K562 (cell line): ENCODE measurements at regions not wholly inside any gene's neighbourhood (a gene's known extent, or its start where the extent isn't known, plus 50 kb on each side); places are given as distances from the start of the nearest gene placed in this dataset.

Source experiments
- ATAC-seq: fragments of 200-7000 bp; cut with Tn5 transposase; 3 replicates; pipeline ENCODE4 v1.9.1; 2020; ENCODE audit warnings: moderate library complexity
- BruUV-seq: library from RNA; stranded (reverse); fragments of 400-500 nt; replicated peaks from 2 replicates; lab custom pipeline; 2021; lab: Mats Ljungman, UMichigan
- CTCF ChIA-PET: fragments of 300-600 bp; formaldehyde crosslinking; extraction: SDS; loops from one replicate; lab custom pipeline; 2021; ENCODE audit warnings: low intra/inter-chr PET ratio; lab: Yijun Ruan, JAX
- POLR2A ChIA-PET: fragments of 300-600, 350-650 bp; sonication (Branson Sonifier 250); formaldehyde crosslinking; extraction: SDS; loops from one replicate; lab custom pipeline; 2021; ENCODE audit warnings: antibody characterized with exemption, inconsistent platforms; lab: Yijun Ruan, JAX
- DNase-seq, 4 experiments: peaks; one replicate each; pipeline versions ENCODE4 v3.0.0 to v3.0.0-alpha.2; 2011 to 2018; ENCODE audit warnings: low spot score in 3 of 4, mixed read lengths in 3 of 4; ENCODE audit errors: extremely low read depth in 1 of 4
- FAIRE-seq: peaks from 2 replicates; lab custom pipeline; 2011; peaks lifted over from hg19 to GRCh38; lab: Jason Lieb, UNC
- H2AFZ ChIP-seq: 2 replicates; pipeline ENCODE4 v1.6.0; 2011; ENCODE audit warnings: low read depth, low read length, control low read depth, inconsistent platforms
- H3K27ac ChIP-seq: fragments of 200-600 bp; 3 replicates; pipeline ENCODE4 v1.8.0; 2011; ENCODE audit warnings: low read depth, mild to moderate bottlenecking, control low read depth, inconsistent platforms, low read length, moderate library complexity, mixed read lengths; ENCODE audit errors: extremely low read depth
- H3K27me3 ChIP-seq, 2 experiments: fragments of 300-600 bp in 1 of 2; 2 replicates in 1 of 2; 3 replicates in 1 of 2; pipeline versions ENCODE4 v1.6.0 to v1.8.0; 2011; ENCODE audit warnings: inconsistent platforms in 2 of 2, low read length in 2 of 2, mild to moderate bottlenecking in 1 of 2, mixed read lengths in 1 of 2, moderate library complexity in 1 of 2; ENCODE audit not compliant: control insufficient read depth in 2 of 2, insufficient read depth in 2 of 2
- H3K36me3 ChIP-seq: fragments of 300-600 bp; 3 replicates; pipeline ENCODE4 v1.8.0; 2011; ENCODE audit warnings: mild to moderate bottlenecking, low read length, inconsistent platforms; ENCODE audit not compliant: control insufficient read depth, insufficient read depth
- H3K4me1 ChIP-seq, 2 experiments: fragments of 200-600 bp in 1 of 2; replicated peaks in 1 of 2; 2 replicates in 1 of 2; 3 replicates in 1 of 2; pipeline versions ENCODE4 v1.5.1 to v1.8.0; 2011; ENCODE audit warnings: inconsistent platforms in 2 of 2, low read length in 2 of 2, mild to moderate bottlenecking in 1 of 2, mixed read lengths in 1 of 2, moderate library complexity in 1 of 2; ENCODE audit not compliant: control insufficient read depth in 2 of 2, insufficient read depth in 2 of 2
- H3K4me2 ChIP-seq: 2 replicates; pipeline ENCODE4 v1.6.1; 2011; ENCODE audit warnings: low read length, control low read depth, inconsistent platforms, mixed read lengths; ENCODE audit not compliant: insufficient read depth
- H3K4me3 ChIP-seq: fragments of 200-600 bp; sonication (generic), shearing (Covaris generic); 2 replicates; pipeline ENCODE4 v1.5.1; 2016; ENCODE audit warnings: control low read depth, inconsistent platforms
- H3K79me2 ChIP-seq: fragments of 200-600 bp; 3 replicates; pipeline ENCODE4 v1.8.0; 2011; ENCODE audit warnings: low read length, inconsistent platforms; ENCODE audit not compliant: control insufficient read depth, insufficient read depth
- H3K9ac ChIP-seq, 2 experiments: 2 replicates each; pipeline versions ENCODE4 v1.6.0 to v1.6.1; 2011; ENCODE audit warnings: low read depth in 2 of 2, low read length in 2 of 2, control low read depth in 1 of 2, inconsistent platforms in 1 of 2, mild to moderate bottlenecking in 1 of 2, mixed read lengths in 1 of 2; ENCODE audit not compliant: insufficient read depth in 1 of 2
- H3K9me1 ChIP-seq: one replicate; pipeline ENCODE4 v1.6.0; 2011; ENCODE audit warnings: inconsistent platforms, mild to moderate bottlenecking, low read length, moderate library complexity; ENCODE audit not compliant: control insufficient read depth, insufficient read depth
- H3K9me3 ChIP-seq: replicated peaks from 2 replicates; pipeline ENCODE4 v1.5.1; 2011; ENCODE audit warnings: low read depth, low read length, inconsistent platforms; ENCODE audit not compliant: control insufficient read depth, insufficient read depth
- H4K20me1 ChIP-seq: replicated peaks from 2 replicates; pipeline ENCODE4 v1.6.1; 2011; ENCODE audit warnings: low read length, inconsistent platforms, mixed read lengths; ENCODE audit not compliant: control insufficient read depth, insufficient read depth
- GATA2 ChIP-seq: sonication (generic); formaldehyde crosslinking; IDR thresholded peaks from 2 replicates; pipeline ENCODE4 v1.4.0; 2020; ENCODE audit warnings: mild to moderate bottlenecking, missing genetic modification reagents
- NCOA6 ChIP-seq: fragments of 450-650 bp; IDR thresholded peaks from 2 replicates; pipeline ENCODE4 v1.6.1; 2017; ENCODE audit warnings: mild to moderate bottlenecking
- NFIC ChIP-seq: fragments of 450-650 bp; IDR thresholded peaks from 2 replicates; pipeline ENCODE4 v1.6.1; 2017; ENCODE audit warnings: mild to moderate bottlenecking, inconsistent platforms
- NUFIP1 ChIP-seq: fragments of 450-650 bp; IDR thresholded peaks from 2 replicates; pipeline ENCODE4 v1.6.1; 2018; ENCODE audit not compliant: partially characterized antibody
- PCBP2 ChIP-seq: fragments of 200-400 bp; formaldehyde crosslinking; IDR thresholded peaks from 2 replicates; pipeline ENCODE4 v1.6.1; 2018; ENCODE audit warnings: low read length, low read depth, mild to moderate bottlenecking, moderate library complexity; ENCODE audit not compliant: poor library complexity, severe bottlenecking
- PHTF2 ChIP-seq: fragments of 250-450 bp; sonication (Bioruptor Pico); IDR thresholded peaks from 2 replicates; pipeline ENCODE4 v1.5.0; 2021; ENCODE audit warnings: mild to moderate bottlenecking
- PML ChIP-seq: IDR thresholded peaks from 2 replicates; pipeline ENCODE4 v1.6.1; 2012; ENCODE audit warnings: low read length, inconsistent platforms
- POLR3G ChIP-seq: IDR thresholded peaks from 2 replicates; pipeline ENCODE4 v1.6.1; 2011; ENCODE audit not compliant: insufficient read length, insufficient replicate concordance; ENCODE audit errors: extremely low read depth
- SRF ChIP-seq, 2 experiments: fragments of 250-450, 450-650 bp in 1 of 2; sonication (Bioruptor Pico) in 1 of 2; sonication (generic) in 1 of 2; formaldehyde crosslinking; IDR thresholded peaks; 2 replicates each; pipeline versions ENCODE4 v1.5.0 to v1.5.1; 2020 to 2022; ENCODE audit warnings: mild to moderate bottlenecking in 1 of 2, missing genetic modification reagents in 1 of 2
- ZBTB8A ChIP-seq: fragments of 450-650 bp; IDR thresholded peaks from 2 replicates; pipeline ENCODE4 v1.6.1; 2018; ENCODE audit warnings: mild to moderate bottlenecking, moderate library complexity; ENCODE audit not compliant: partially characterized antibody
- ZEB2 ChIP-seq: fragments of 450-650 bp; IDR thresholded peaks from 2 replicates; pipeline ENCODE4 v1.6.1; 2016
- WGBS: fragments of 100-300 bp; shearing (Covaris generic); methylation state at CpG from one replicate; pipeline ENCODE4 v1.1.6; 2016; ENCODE audit warnings: low coverage, mixed read lengths; ENCODE audit not compliant: insufficient coverage; ENCODE audit errors: missing lambda C conversion rate; 5-methylcytosine and 5-hydroxymethylcytosine counted together
- in situ Hi-C: fragments of 300-500 bp; cut with MboI; formaldehyde crosslinking; loops from 4 replicates; pipeline ENCODE4 v1.15.0; 2018; ENCODE audit warnings: inconsistent platforms, mixed read lengths
- intact Hi-C: fragments of 100-400 bp; cut with micrococcal nuclease; formaldehyde crosslinking; loops from 2 replicates; pipeline ENCODE4 v1.14.2; 2022
- TF ChIP-seq, protein P1 (sequence below), 2 experiments: fragments of 450-650 bp; IDR thresholded peaks; 2 replicates each; pipeline ENCODE4 v1.6.1; 2018; ENCODE audit warnings: mild to moderate bottlenecking in 2 of 2, low read depth in 1 of 2; ENCODE audit not compliant: partially characterized antibody in 2 of 2
- TF ChIP-seq, protein P2 (sequence below), 2 experiments: fragments of 250-450 bp in 1 of 2; fragments of 450-650 bp in 1 of 2; sonication (Bioruptor Pico) in 1 of 2; IDR thresholded peaks; 2 replicates each; pipeline versions ENCODE4 v1.6.1 to v1.8.0; 2016 to 2021; ENCODE audit warnings: mild to moderate bottlenecking in 2 of 2, moderate library complexity in 2 of 2, missing compliant biosample characterization in 1 of 2, missing genetic modification characterization in 1 of 2
- TF ChIP-seq, protein P3 (sequence below): fragments of 250-450 bp; sonication (Bioruptor Pico); IDR thresholded peaks from 2 replicates; pipeline ENCODE4 v1.5.0; 2021

DNA sequence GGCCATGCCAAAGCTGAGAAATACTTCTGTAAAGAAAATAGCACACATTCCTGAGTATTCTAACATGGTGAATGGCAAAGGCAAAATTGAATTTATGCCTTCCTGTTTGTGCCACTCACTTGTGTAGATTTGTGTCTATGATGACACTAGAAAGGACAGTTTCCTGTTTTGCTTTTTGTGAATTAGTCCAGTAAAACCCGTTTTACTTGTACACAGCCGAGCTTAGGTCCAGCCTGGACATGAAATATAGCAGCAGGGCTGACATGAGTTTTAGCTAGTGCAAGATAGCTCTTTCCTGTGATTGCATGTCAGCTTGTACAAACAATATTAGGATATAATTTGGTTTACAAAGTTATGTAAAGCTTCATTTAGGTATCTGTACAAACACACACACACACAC, 1891.7 kb upstream of the WWC1 start:
- in situ Hi-C loops (no loop called here), intact Hi-C loops (no loop called here)
- Histone ChIP-seq H3K9ac (no peak overlapping the region), H3K79me2 (no peaks in the 10 kb centered on the region), H3K27ac (no peak overlapping the region), H4K20me1 (no peaks in the 10 kb centered on the region), H3K4me1 (no peaks in the 10 kb centered on the region), H3K9me1 (no peaks in the 10 kb centered on the region), H3K27me3 (no peaks in the 10 kb centered on the region), H2AFZ (no peak overlapping the region), H3K9me3 (no peaks in the 10 kb centered on the region), H3K4me2 (no peak overlapping the region), H3K36me3 (no peaks in the 10 kb centered on the region), H3K4me3 (no peak overlapping the region)
- no peak for FAIRE-seq
- ChIA-PET CTCF (no interaction called here), POLR2A (no interaction called here)
- 0% methylated on average over 2 of the region's 2 CpGs for WGBS
- ATAC-seq: no peak
- DNase-seq: no peak
- no TSS peak for BruUV-seq
- TF ChIP-seq, protein P1, sequence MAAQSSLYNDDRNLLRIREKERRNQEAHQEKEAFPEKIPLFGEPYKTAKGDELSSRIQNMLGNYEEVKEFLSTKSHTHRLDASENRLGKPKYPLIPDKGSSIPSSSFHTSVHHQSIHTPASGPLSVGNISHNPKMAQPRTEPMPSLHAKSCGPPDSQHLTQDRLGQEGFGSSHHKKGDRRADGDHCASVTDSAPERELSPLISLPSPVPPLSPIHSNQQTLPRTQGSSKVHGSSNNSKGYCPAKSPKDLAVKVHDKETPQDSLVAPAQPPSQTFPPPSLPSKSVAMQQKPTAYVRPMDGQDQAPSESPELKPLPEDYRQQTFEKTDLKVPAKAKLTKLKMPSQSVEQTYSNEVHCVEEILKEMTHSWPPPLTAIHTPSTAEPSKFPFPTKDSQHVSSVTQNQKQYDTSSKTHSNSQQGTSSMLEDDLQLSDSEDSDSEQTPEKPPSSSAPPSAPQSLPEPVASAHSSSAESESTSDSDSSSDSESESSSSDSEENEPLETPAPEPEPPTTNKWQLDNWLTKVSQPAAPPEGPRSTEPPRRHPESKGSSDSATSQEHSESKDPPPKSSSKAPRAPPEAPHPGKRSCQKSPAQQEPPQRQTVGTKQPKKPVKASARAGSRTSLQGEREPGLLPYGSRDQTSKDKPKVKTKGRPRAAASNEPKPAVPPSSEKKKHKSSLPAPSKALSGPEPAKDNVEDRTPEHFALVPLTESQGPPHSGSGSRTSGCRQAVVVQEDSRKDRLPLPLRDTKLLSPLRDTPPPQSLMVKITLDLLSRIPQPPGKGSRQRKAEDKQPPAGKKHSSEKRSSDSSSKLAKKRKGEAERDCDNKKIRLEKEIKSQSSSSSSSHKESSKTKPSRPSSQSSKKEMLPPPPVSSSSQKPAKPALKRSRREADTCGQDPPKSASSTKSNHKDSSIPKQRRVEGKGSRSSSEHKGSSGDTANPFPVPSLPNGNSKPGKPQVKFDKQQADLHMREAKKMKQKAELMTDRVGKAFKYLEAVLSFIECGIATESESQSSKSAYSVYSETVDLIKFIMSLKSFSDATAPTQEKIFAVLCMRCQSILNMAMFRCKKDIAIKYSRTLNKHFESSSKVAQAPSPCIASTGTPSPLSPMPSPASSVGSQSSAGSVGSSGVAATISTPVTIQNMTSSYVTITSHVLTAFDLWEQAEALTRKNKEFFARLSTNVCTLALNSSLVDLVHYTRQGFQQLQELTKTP (IDR thresholded peaks at IDR 0.05; ENCODE audit: low read depth in 1 of 2, partially characterized antibody in 2 of 2): no peak
- TF ChIP-seq PCBP2 (no peak), SRF (CRISPR knock-in tag; IDR thresholded peaks at IDR 0.05) (no peak), PML (no peak), POLR3G (no peak), ZBTB8A (no peak), ZEB2 (no peak), GATA2 (CRISPR knock-in tag) (no peak), NFIC (no peak), PHTF2 (no peak), NUFIP1 (no peak), NCOA6 (no peak)
- TF ChIP-seq, protein P2, sequence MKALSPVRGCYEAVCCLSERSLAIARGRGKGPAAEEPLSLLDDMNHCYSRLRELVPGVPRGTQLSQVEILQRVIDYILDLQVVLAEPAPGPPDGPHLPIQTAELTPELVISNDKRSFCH (CRISPR knock-in tag; IDR thresholded peaks at IDR 0.05): no peak
- TF ChIP-seq, protein P2 (tag; IDR thresholded peaks at IDR 0.05): no peak
- TF ChIP-seq, protein P3, sequence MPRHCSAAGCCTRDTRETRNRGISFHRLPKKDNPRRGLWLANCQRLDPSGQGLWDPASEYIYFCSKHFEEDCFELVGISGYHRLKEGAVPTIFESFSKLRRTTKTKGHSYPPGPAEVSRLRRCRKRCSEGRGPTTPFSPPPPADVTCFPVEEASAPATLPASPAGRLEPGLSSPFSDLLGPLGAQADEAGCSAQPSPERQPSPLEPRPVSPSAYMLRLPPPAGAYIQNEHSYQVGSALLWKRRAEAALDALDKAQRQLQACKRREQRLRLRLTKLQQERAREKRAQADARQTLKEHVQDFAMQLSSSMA (CRISPR knock-in tag): no peak
